ENCODE measurements at regions not wholly inside any gene's neighbourhood (a gene's known extent, or its start where the extent isn't known, plus 50 kb on each side); places are given as distances from the start of the nearest gene placed in this dataset.

DNA sequence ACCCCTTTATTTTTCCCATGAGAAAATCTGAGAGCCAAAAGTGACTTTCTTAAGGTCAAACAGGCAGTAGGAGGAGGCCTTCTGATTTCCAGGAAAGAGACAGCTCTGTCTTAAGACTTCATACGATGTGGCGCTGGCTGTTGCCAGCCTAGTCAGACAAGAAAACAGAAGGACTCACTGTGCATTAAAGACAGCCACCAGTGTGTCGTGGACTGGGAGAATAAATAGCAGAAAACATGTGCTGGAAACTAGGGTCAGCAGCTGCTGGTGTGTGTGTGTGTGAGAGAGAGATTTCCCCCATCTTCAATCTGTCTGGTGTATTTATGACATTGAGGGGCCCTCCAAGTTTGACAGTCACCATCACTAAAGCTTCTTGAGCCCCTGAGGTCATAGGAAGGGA, 708.6 kb upstream of the TMEM132C start:
- Histone ChIP-seq H4K91ac (ENCODE audit: low read depth, low read length, poor library complexity) (no peak overlapping the region), H3K36me3 (replicated peaks in 1 of 2; ENCODE audit: control insufficient read depth in 2 of 2, insufficient read depth in 2 of 2, low read length in 2 of 2) (no peaks in the 10 kb centered on the region), H2BK120ac (ENCODE audit: low read depth, low read length) (no peak overlapping the region), H3K18ac (ENCODE audit: low read length) (no peak overlapping the region), H2AK5ac (ENCODE audit: low read depth, low read length) (no peak overlapping the region), H3K9me3 (replicated peaks in 1 of 2; ENCODE audit: control insufficient read depth in 2 of 2, insufficient read depth in 1 of 2, low read depth in 1 of 2, low read length in 2 of 2) (no peaks in the 10 kb centered on the region), H3K9ac (ENCODE audit: low read depth, low read length, poor library complexity) (no peak overlapping the region), H4K8ac (ENCODE audit: low read depth, low read length) (no peak overlapping the region), H3K14ac (ENCODE audit: low read length) (no peak overlapping the region), H2BK5ac (ENCODE audit: low read length) (no peak overlapping the region), H3K4me1 (ENCODE audit: control insufficient read depth in 2 of 2, insufficient read depth in 1 of 2, low read depth in 1 of 2, low read length in 2 of 2) (no peaks in the 10 kb centered on the region), H3K4me3 (ENCODE audit: low read length in 2 of 2) (no peak overlapping the region), H3K4me2 (ENCODE audit: insufficient read depth, low read length, poor library complexity, severe bottlenecking) (no peak overlapping the region), H2BK12ac (ENCODE audit: low read length) (no peak overlapping the region), H2AFZ (ENCODE audit: low read length) (no peak overlapping the region), H3K27me3 (ENCODE audit: control insufficient read depth in 3 of 3, insufficient read depth in 3 of 3, low read depth in 1 of 3, low read length in 3 of 3) (no peaks in the 10 kb centered on the region), H3K79me1 (ENCODE audit: low read depth, low read length) (no peaks in the 10 kb centered on the region), H2BK15ac (ENCODE audit: low read length) (no peak overlapping the region), H3K27ac (replicated peaks; ENCODE audit: low read length) (no peak overlapping the region), H3K4ac (ENCODE audit: low read length) (no peak overlapping the region), H3K23ac (ENCODE audit: low read depth, low read length, poor library complexity) (no peak overlapping the region)
- no CpG with 5 or more reads among the region's 3 CpGs for WGBS, 2 donors (ENCODE audit: extremely low coverage in 2 of 2, insufficient read length in 2 of 2, insufficient replicate concordance in 1 of 2)
- no peak for DNase-seq (ENCODE audit: low spot score)

DNA sequence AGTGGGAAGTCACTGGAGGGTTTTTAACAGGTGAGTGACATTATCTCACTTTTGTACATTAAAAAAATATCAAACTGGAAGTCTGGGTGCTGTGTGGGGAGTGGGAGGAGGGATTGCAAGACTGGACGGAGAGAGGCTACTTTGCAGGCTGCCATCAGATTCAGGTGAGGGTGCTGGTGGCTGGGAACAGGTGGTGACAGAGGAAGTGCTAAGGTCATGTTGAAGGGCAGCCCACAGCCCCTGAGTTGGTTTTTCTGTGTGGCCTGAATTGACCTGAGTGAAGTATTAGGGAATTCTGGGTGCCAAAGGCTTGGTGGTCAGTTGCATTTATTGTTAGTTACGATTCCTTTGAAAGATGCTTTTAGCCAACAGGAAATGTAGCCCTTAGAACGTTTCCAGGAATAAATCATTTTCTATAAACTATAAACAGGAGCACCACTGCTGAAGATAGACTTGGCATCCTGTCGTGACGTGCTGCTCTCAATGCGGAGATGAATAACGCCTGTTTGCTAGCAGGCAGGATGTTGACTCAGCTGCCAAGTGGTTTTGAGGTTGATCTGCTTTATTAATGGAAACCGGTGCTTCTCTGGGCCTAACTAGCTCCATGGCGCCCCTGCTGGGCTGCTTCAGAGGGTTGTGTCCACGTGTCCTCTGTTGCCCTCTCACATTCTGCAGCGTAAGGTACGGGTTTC, 707.5 kb upstream of the TMEM132C start:
- no peak overlapping the region for H2BK12ac ChIP-seq (ENCODE audit: low read length)
- no peak overlapping the region for H3K4me2 ChIP-seq (ENCODE audit: insufficient read depth, low read length, poor library complexity, severe bottlenecking)
- no peak overlapping the region for H3K23ac ChIP-seq (ENCODE audit: low read depth, low read length, poor library complexity)
- H3K9me3 ChIP-seq (replicated peaks in 1 of 2; ENCODE audit: control insufficient read depth in 2 of 2, insufficient read depth in 1 of 2, low read depth in 1 of 2, low read length in 2 of 2) = no peaks in the 10 kb centered on the region
- H2AK5ac ChIP-seq (ENCODE audit: low read depth, low read length) = peak overlapping the region; percentile 56
- H2BK120ac ChIP-seq (ENCODE audit: low read depth, low read length) = no peak overlapping the region
- no peak overlapping the region for H3K27ac ChIP-seq (replicated peaks; ENCODE audit: low read length)
- no peaks in the 10 kb centered on the region for H3K4me1 ChIP-seq (ENCODE audit: control insufficient read depth in 2 of 2, insufficient read depth in 1 of 2, low read depth in 1 of 2, low read length in 2 of 2)
- H3K18ac ChIP-seq (ENCODE audit: low read length) = no peak overlapping the region
- no peak overlapping the region for H2BK5ac ChIP-seq (ENCODE audit: low read length)
- WGBS, 2 donors (ENCODE audit: extremely low coverage in 2 of 2, insufficient read length in 2 of 2, insufficient replicate concordance in 1 of 2) = no CpG with 5 or more reads among the region's 12 CpGs
- no peaks in the 10 kb centered on the region for H3K27me3 ChIP-seq (ENCODE audit: control insufficient read depth in 3 of 3, insufficient read depth in 3 of 3, low read depth in 1 of 3, low read length in 3 of 3)
- no peak overlapping the region for H3K14ac ChIP-seq (ENCODE audit: low read length)
- H2BK15ac ChIP-seq (ENCODE audit: low read length) = no peak overlapping the region
- no peak overlapping the region for H3K4ac ChIP-seq (ENCODE audit: low read length)
- no peak for DNase-seq (ENCODE audit: low spot score)
- H4K91ac ChIP-seq (ENCODE audit: low read depth, low read length, poor library complexity) = no peak overlapping the region
- no peaks in the 10 kb centered on the region for H3K36me3 ChIP-seq (replicated peaks in 1 of 2; ENCODE audit: control insufficient read depth in 2 of 2, insufficient read depth in 2 of 2, low read length in 2 of 2)
- H3K4me3 ChIP-seq (ENCODE audit: low read length in 2 of 2) = no peak overlapping the region
- H3K79me1 ChIP-seq (ENCODE audit: low read depth, low read length) = no peaks in the 10 kb centered on the region
- H2AFZ ChIP-seq (ENCODE audit: low read length) = no peak overlapping the region
- H3K9ac ChIP-seq (ENCODE audit: low read depth, low read length, poor library complexity) = no peak overlapping the region
- H4K8ac ChIP-seq (ENCODE audit: low read depth, low read length) = no peak overlapping the region

DNA sequence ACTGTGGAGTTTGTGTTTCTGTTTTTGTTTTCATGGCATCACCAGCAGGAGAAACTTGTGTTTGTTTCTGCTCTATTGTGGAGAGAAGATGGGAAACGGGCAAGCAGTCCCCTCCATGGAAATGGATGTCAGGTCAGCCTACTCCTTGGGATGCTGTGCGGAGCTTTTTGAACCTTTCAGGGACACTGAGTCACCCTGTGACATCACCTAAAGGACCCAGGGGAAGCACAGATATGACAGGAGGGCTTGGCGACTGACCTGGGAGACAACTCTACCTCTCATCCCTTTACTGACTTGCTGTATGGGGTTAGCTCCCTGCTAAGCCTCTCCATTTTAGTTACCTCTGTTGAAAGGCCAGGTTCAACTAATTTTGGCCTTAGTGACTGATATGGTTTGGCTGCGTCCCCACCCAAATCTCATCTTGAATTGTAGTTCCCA, 706.9 kb upstream of the TMEM132C start:
- Histone ChIP-seq H2AK5ac (ENCODE audit: low read depth, low read length) (no peak overlapping the region), H2BK5ac (ENCODE audit: low read length) (no peak overlapping the region), H3K27ac (replicated peaks; ENCODE audit: low read length) (no peak overlapping the region), H3K27me3 (ENCODE audit: control insufficient read depth in 3 of 3, insufficient read depth in 3 of 3, low read depth in 1 of 3, low read length in 3 of 3) (no peaks in the 10 kb centered on the region), H4K8ac (ENCODE audit: low read depth, low read length) (no peak overlapping the region), H3K9ac (ENCODE audit: low read depth, low read length, poor library complexity) (no peak overlapping the region), H3K36me3 (replicated peaks in 1 of 2; ENCODE audit: control insufficient read depth in 2 of 2, insufficient read depth in 2 of 2, low read length in 2 of 2) (no peaks in the 10 kb centered on the region), H3K4me2 (ENCODE audit: insufficient read depth, low read length, poor library complexity, severe bottlenecking) (no peak overlapping the region), H3K9me3 (replicated peaks in 1 of 2; ENCODE audit: control insufficient read depth in 2 of 2, insufficient read depth in 1 of 2, low read depth in 1 of 2, low read length in 2 of 2) (no peaks in the 10 kb centered on the region), H2BK15ac (ENCODE audit: low read length) (no peak overlapping the region), H3K4ac (ENCODE audit: low read length) (no peak overlapping the region), H3K4me3 (ENCODE audit: low read length in 2 of 2) (no peak overlapping the region), H3K14ac (ENCODE audit: low read length) (no peak overlapping the region), H3K23ac (ENCODE audit: low read depth, low read length, poor library complexity) (no peak overlapping the region), H4K91ac (ENCODE audit: low read depth, low read length, poor library complexity) (no peak overlapping the region), H2AFZ (ENCODE audit: low read length) (no peak overlapping the region), H3K18ac (ENCODE audit: low read length) (no peak overlapping the region), H2BK12ac (ENCODE audit: low read length) (no peak overlapping the region), H3K4me1 (ENCODE audit: control insufficient read depth in 2 of 2, insufficient read depth in 1 of 2, low read depth in 1 of 2, low read length in 2 of 2) (no peaks in the 10 kb centered on the region), H2BK120ac (ENCODE audit: low read depth, low read length) (no peak overlapping the region), H3K79me1 (ENCODE audit: low read depth, low read length) (no peaks in the 10 kb centered on the region)
- DNase-seq (ENCODE audit: low spot score) = no peak
- WGBS, 2 donors (ENCODE audit: extremely low coverage in 2 of 2, insufficient read length in 2 of 2, insufficient replicate concordance in 1 of 2) = no CpG with 5 or more reads among the region's 4 CpGs

DNA sequence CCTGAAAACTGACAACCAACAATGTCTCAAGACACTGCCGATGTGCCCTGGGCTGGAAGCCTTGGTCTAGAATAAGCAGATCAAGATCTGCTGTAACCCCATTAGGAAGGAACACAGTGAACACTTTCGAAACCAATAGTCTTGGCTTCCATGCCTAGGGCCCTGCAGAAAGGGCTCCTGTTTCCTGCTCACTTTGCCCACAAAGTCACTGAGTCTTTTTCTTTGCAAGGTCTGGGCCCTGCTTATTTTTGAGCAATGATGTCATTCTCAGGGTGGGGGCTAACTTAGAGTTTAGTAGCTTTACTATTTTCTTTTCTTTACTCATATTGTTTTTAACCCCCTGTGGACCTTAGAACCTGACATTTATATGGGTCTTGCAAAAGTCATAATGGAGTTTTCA, 704.2 kb upstream of the TMEM132C start:
- Histone ChIP-seq H3K9ac (ENCODE audit: low read depth, low read length, poor library complexity) (no peak overlapping the region), H2BK120ac (ENCODE audit: low read depth, low read length) (no peak overlapping the region), H4K91ac (ENCODE audit: low read depth, low read length, poor library complexity) (no peak overlapping the region), H3K18ac (ENCODE audit: low read length) (no peak overlapping the region), H3K4me1 (ENCODE audit: control insufficient read depth in 2 of 2, insufficient read depth in 1 of 2, low read depth in 1 of 2, low read length in 2 of 2) (no peaks in the 10 kb centered on the region), H3K27me3 (ENCODE audit: control insufficient read depth in 3 of 3, insufficient read depth in 3 of 3, low read depth in 1 of 3, low read length in 3 of 3) (no peaks in the 10 kb centered on the region), H2BK15ac (ENCODE audit: low read length) (no peak overlapping the region), H3K4ac (ENCODE audit: low read length) (no peak overlapping the region), H4K8ac (ENCODE audit: low read depth, low read length) (no peak overlapping the region), H3K79me1 (ENCODE audit: low read depth, low read length) (no peaks in the 10 kb centered on the region), H2BK12ac (ENCODE audit: low read length) (no peak overlapping the region), H3K9me3 (replicated peaks in 1 of 2; ENCODE audit: control insufficient read depth in 2 of 2, insufficient read depth in 1 of 2, low read depth in 1 of 2, low read length in 2 of 2) (no peaks in the 10 kb centered on the region), H3K4me2 (ENCODE audit: insufficient read depth, low read length, poor library complexity, severe bottlenecking) (no peak overlapping the region), H2AFZ (ENCODE audit: low read length) (no peak overlapping the region), H2AK5ac (ENCODE audit: low read depth, low read length) (no peak overlapping the region), H3K23ac (ENCODE audit: low read depth, low read length, poor library complexity) (no peak overlapping the region), H3K14ac (ENCODE audit: low read length) (no peak overlapping the region), H2BK5ac (ENCODE audit: low read length) (no peak overlapping the region), H3K27ac (replicated peaks; ENCODE audit: low read length) (no peak overlapping the region), H3K36me3 (replicated peaks in 1 of 2; ENCODE audit: control insufficient read depth in 2 of 2, insufficient read depth in 2 of 2, low read length in 2 of 2) (no peaks in the 10 kb centered on the region), H3K4me3 (ENCODE audit: low read length in 2 of 2) (no peak overlapping the region)
- no CpG with 5 or more reads among the region's 2 CpGs for WGBS, 2 donors (ENCODE audit: extremely low coverage in 2 of 2, insufficient read length in 2 of 2, insufficient replicate concordance in 1 of 2)
- no peak for DNase-seq (ENCODE audit: low spot score)
